Activated B cell treated with CpG ODN at 0.5 μM for 24 hours (primary cell): ENCODE measurements at regions not wholly inside any gene's neighbourhood (a gene's known extent, or its start where the extent isn't known, plus 50 kb on each side); places are given as distances from the start of the nearest gene placed in this dataset.
"Not testable (repeated sequence)": the region's sequence is repeated elsewhere in the genome, so short reads cannot be mapped to it uniquely, and the experiment has no call there.

Source experiments
- ATAC-seq: fragments of 200-7000 bp; cut with Tn5 transposase; one replicate; pipeline ENCODE4 v1.10.0; 2021; ENCODE audit warnings: low read depth, mild to moderate bottlenecking, moderate library complexity
- CTCF ChIA-PET: fragments of 350-600 bp; sonication (Branson Sonifier 250); formaldehyde crosslinking; loops from one replicate; lab custom pipeline; 2021; ENCODE audit warnings: antibody characterized with exemption; lab: Charles Lee
- POLR2A ChIA-PET: fragments of 350-600 bp; sonication (Branson Sonifier 250); formaldehyde crosslinking; loops from one replicate; lab custom pipeline; 2021; ENCODE audit warnings: antibody characterized with exemption; lab: Charles Lee
- DNase-seq: peaks from one replicate; pipeline ENCODE4 v3.0.0; 2022
- H3K27ac Mint-ChIP-seq: one replicate; pipeline ENCODE4 v1.8.0; 2020; ENCODE audit warnings: mixed read lengths
- H3K27me3 Mint-ChIP-seq: one replicate; pipeline ENCODE4 v1.8.0; 2021; ENCODE audit warnings: mixed read lengths
- H3K36me3 Mint-ChIP-seq: one replicate; pipeline ENCODE4 v1.8.0; 2021; ENCODE audit warnings: low read depth, mixed read lengths
- H3K4me1 Mint-ChIP-seq: one replicate; pipeline ENCODE4 v1.8.0; 2021; ENCODE audit warnings: mixed read lengths
- H3K4me3 Mint-ChIP-seq: one replicate; pipeline ENCODE4 v1.8.0; 2020; ENCODE audit warnings: mild to moderate bottlenecking, mixed read lengths
- H3K9me3 Mint-ChIP-seq: one replicate; pipeline ENCODE4 v1.8.0; 2020; ENCODE audit warnings: mixed read lengths
- intact Hi-C: fragments of 100-400 bp; cut with micrococcal nuclease; formaldehyde crosslinking; loops from one replicate; pipeline ENCODE4 v1.15.1; 2024
- TF ChIP-seq, protein P1 (sequence below): fragments of 200-600 bp; IDR thresholded peaks from one replicate; pipeline ENCODE4 v1.8.0; 2022; ENCODE audit warnings: antibody characterized with exemption, mild to moderate bottlenecking

- TF ChIP-seq, protein P1, sequence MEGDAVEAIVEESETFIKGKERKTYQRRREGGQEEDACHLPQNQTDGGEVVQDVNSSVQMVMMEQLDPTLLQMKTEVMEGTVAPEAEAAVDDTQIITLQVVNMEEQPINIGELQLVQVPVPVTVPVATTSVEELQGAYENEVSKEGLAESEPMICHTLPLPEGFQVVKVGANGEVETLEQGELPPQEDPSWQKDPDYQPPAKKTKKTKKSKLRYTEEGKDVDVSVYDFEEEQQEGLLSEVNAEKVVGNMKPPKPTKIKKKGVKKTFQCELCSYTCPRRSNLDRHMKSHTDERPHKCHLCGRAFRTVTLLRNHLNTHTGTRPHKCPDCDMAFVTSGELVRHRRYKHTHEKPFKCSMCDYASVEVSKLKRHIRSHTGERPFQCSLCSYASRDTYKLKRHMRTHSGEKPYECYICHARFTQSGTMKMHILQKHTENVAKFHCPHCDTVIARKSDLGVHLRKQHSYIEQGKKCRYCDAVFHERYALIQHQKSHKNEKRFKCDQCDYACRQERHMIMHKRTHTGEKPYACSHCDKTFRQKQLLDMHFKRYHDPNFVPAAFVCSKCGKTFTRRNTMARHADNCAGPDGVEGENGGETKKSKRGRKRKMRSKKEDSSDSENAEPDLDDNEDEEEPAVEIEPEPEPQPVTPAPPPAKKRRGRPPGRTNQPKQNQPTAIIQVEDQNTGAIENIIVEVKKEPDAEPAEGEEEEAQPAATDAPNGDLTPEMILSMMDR, result no peak
- POLR2A ChIA-PET, result no interaction called here
- no peaks in the 10 kb centered on the region for H3K9me3 Mint-ChIP-seq
- ATAC-seq (no peak), DNase-seq (no peak)
- no peak overlapping the region for H3K27ac Mint-ChIP-seq
- no peaks in the 10 kb centered on the region for H3K36me3 Mint-ChIP-seq
- CTCF ChIA-PET, result no interaction called here
- no peaks in the 10 kb centered on the region for H3K27me3 Mint-ChIP-seq
- H3K4me3 Mint-ChIP-seq, result no peak overlapping the region
- H3K4me1 Mint-ChIP-seq, result no peaks in the 10 kb centered on the region
- intact Hi-C loops, result no loop called here
Observed at GRCh38 chr20:51924509-51924908, 122.2 kb upstream of the SALL4 start.

GRCh38 chr20:51923633-51924032 is 121.3 kb upstream of the SALL4 start:
- H3K9me3 Mint-ChIP-seq, result no peaks in the 10 kb centered on the region
- ChIA-PET POLR2A (no interaction called here), CTCF (interaction anchor here (0.6 kb wide), 1 partner anchor 498 kb away, joined by 3 read pairs; no protein-coding TSS in a partner anchor)
- H3K4me3 Mint-ChIP-seq, result no peak overlapping the region
- intact Hi-C loops, result no loop called here
- H3K27ac Mint-ChIP-seq, result no peak overlapping the region
- H3K36me3 Mint-ChIP-seq, result no peaks in the 10 kb centered on the region
- TF ChIP-seq, protein P1, result no peak
- ATAC-seq (no peak), DNase-seq (no peak)
- no peaks in the 10 kb centered on the region for H3K27me3 Mint-ChIP-seq
- no peaks in the 10 kb centered on the region for H3K4me1 Mint-ChIP-seq

- POLR2A ChIA-PET, H3K27me3 Mint-ChIP-seq, H3K36me3 Mint-ChIP-seq, H3K27ac Mint-ChIP-seq, DNase-seq, H3K4me3 Mint-ChIP-seq, H3K9me3 Mint-ChIP-seq, intact Hi-C loops, ATAC-seq, H3K4me1 Mint-ChIP-seq: not testable (repeated sequence)
- CTCF ChIA-PET, result interaction anchor here (0.6 kb wide), 1 partner anchor 498 kb away, joined by 3 read pairs; no protein-coding TSS in a partner anchor
Observed at GRCh38 chr20:51922812-51923211, 120.5 kb upstream of the SALL4 start.

GRCh38 chr20:51918561-51918960 is 116.2 kb upstream of the SALL4 start:
- intact Hi-C loops, result no loop called here
- ATAC-seq (no peak), DNase-seq (no peak)
- TF ChIP-seq, protein P1, result no peak
- Mint-ChIP-seq H3K36me3 (no peaks in the 10 kb centered on the region), H3K9me3 (no peaks in the 10 kb centered on the region), H3K27ac (no peak overlapping the region), H3K4me1 (no peaks in the 10 kb centered on the region), H3K4me3 (no peak overlapping the region), H3K27me3 (no peaks in the 10 kb centered on the region)
- CTCF ChIA-PET, result no interaction called here
- POLR2A ChIA-PET, result no interaction called here

GRCh38 chr20:51917886-51918535 is 115.7 kb upstream of the SALL4 start:
- no peaks in the 10 kb centered on the region for H3K4me1 Mint-ChIP-seq
- ChIA-PET POLR2A (no interaction called here), CTCF (no interaction called here)
- TF ChIP-seq, protein P1, result no peak
- no peaks in the 10 kb centered on the region for H3K36me3 Mint-ChIP-seq
- DNase-seq (no peak), ATAC-seq (no peak)
- no peaks in the 10 kb centered on the region for H3K9me3 Mint-ChIP-seq
- intact Hi-C loops, result no loop called here
- no peak overlapping the region for H3K4me3 Mint-ChIP-seq
- H3K27me3 Mint-ChIP-seq, result no peaks in the 10 kb centered on the region
- H3K27ac Mint-ChIP-seq, result no peak overlapping the region

DNA sequence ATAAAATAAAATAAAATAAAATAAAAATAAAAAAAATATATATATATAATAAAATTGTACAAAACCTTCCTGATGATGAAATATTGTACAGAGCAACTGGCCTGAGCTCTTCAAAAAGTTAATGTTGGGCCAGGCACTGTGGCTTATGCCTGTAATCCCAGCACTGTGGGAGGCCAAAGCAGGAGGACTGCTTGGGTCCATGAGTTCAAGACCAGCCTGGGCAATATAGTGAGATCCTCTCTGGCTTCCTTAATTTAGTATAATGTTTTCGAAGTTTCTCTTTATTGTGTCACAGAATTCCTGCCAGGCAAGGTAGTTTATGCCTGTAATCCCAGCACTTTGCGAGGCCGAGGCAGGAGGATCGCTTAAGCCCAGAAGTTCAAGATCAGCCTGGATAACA is 113.9 kb upstream of the SALL4 start:
- intact Hi-C loops, result no loop called here
- no peak for DNase-seq
- H3K27me3 Mint-ChIP-seq, result peaks cover 10% of the 10 kb centered on the region
- ChIA-PET POLR2A (no interaction called here), CTCF (no interaction called here)
- H3K36me3 Mint-ChIP-seq, result no peaks in the 10 kb centered on the region
- H3K27ac Mint-ChIP-seq, result no peak overlapping the region
- no peaks in the 10 kb centered on the region for H3K9me3 Mint-ChIP-seq
- ATAC-seq, result no peak
- no peak overlapping the region for H3K4me3 Mint-ChIP-seq
- no peaks in the 10 kb centered on the region for H3K4me1 Mint-ChIP-seq
- TF ChIP-seq, protein P1, result no peak
